HUES64 (cell line): ENCODE measurements at regions not wholly inside any gene's neighbourhood (a gene's known extent, or its start where the extent isn't known, plus 50 kb on each side); places are given as distances from the start of the nearest gene placed in this dataset.

ENCODE experiments used
- H3K27ac ChIP-seq: 2 replicates; pipeline ENCODE4 v1.7.0; 2013; ENCODE audit warnings: low read depth, low read length, inconsistent platforms
- H3K27me3 ChIP-seq: 2 replicates; pipeline ENCODE4 v1.6.1; 2013; ENCODE audit warnings: mild to moderate bottlenecking, low read length; ENCODE audit not compliant: insufficient read depth
- H3K36me3 ChIP-seq: 2 replicates; pipeline ENCODE4 v1.6.1; 2013; ENCODE audit warnings: mild to moderate bottlenecking, low read length; ENCODE audit not compliant: insufficient read depth
- H3K4me1 ChIP-seq: 2 replicates; pipeline ENCODE4 v1.6.1; 2013; ENCODE audit warnings: mild to moderate bottlenecking, low read length, moderate library complexity; ENCODE audit not compliant: insufficient read depth
- H3K4me3 ChIP-seq: 2 replicates; pipeline ENCODE4 v1.5.1; 2013; ENCODE audit warnings: mild to moderate bottlenecking, low read length, moderate library complexity
- H3K9ac ChIP-seq: 2 replicates; pipeline ENCODE4 v1.6.1; 2013; ENCODE audit warnings: mild to moderate bottlenecking, low read depth, low read length
- H3K9me3 ChIP-seq: 2 replicates; pipeline ENCODE4 v1.6.1; 2013; ENCODE audit warnings: low read depth, low read length; ENCODE audit not compliant: insufficient read depth
- WGBS: fragments of 150-250, 120-280 bp; methylation state at CpG from one replicate; pipeline ENCODE4 v1.1.7; 2013; ENCODE audit warnings: missing lambda C conversion rate; 5-methylcytosine and 5-hydroxymethylcytosine counted together

GRCh38 chr2:224261326-224261725 is 140.6 kb downstream of the FAM124B start:
- Histone ChIP-seq H3K4me3 (no peak overlapping the region), H3K9me3 (no peaks in the 10 kb centered on the region), H3K27ac (no peak overlapping the region), H3K9ac (no peak overlapping the region), H3K4me1 (peaks cover 9% of the 10 kb centered on the region), H3K36me3 (no peaks in the 10 kb centered on the region), H3K27me3 (no peaks in the 10 kb centered on the region)
- WGBS: 92% methylated on average over 1 of the region's 1 CpG

- Histone ChIP-seq H3K9me3 (no peaks in the 10 kb centered on the region), H3K27ac (no peak overlapping the region), H3K4me1 (peaks cover 9% of the 10 kb centered on the region), H3K4me3 (no peak overlapping the region), H3K27me3 (no peaks in the 10 kb centered on the region), H3K9ac (no peak overlapping the region), H3K36me3 (no peaks in the 10 kb centered on the region)
- 76% methylated on average over 7 of the region's 7 CpGs for WGBS
Measured at GRCh38 chr2:224260372-224261020, 141.4 kb downstream of the FAM124B start.

GRCh38 chr2:224259831-224260230 is 142.1 kb downstream of the FAM124B start:
- WGBS: 95% methylated on average over 6 of the region's 6 CpGs

GRCh38 chr2:224258059-224258458 is 143.8 kb downstream of the FAM124B start:
- Histone ChIP-seq H3K36me3 (no peaks in the 10 kb centered on the region), H3K4me3 (no peak overlapping the region), H3K4me1 (no peaks in the 10 kb centered on the region), H3K27me3 (no peaks in the 10 kb centered on the region), H3K9me3 (no peaks in the 10 kb centered on the region), H3K9ac (no peak overlapping the region), H3K27ac (no peak overlapping the region)
- 100% methylated on average over 1 of the region's 2 CpGs for WGBS

More at GRCh38 chr2:224259831-224260230, 142.1 kb downstream of the FAM124B start:
- H3K27me3 ChIP-seq: no peaks in the 10 kb centered on the region
- no peaks in the 10 kb centered on the region for H3K9me3 ChIP-seq
- H3K4me3 ChIP-seq: no peak overlapping the region
- H3K4me1 ChIP-seq: peaks cover 9% of the 10 kb centered on the region
- H3K36me3 ChIP-seq: no peaks in the 10 kb centered on the region
- H3K27ac ChIP-seq: no peak overlapping the region
- H3K9ac ChIP-seq: no peak overlapping the region

- H3K9ac ChIP-seq: no peak overlapping the region
- H3K9me3 ChIP-seq: no peaks in the 10 kb centered on the region
- 92% methylated on average over 2 of the region's 2 CpGs for whole genome bisulfite sequencing
- H3K4me1 ChIP-seq: no peaks in the 10 kb centered on the region
- no peaks in the 10 kb centered on the region for H3K36me3 ChIP-seq
- no peaks in the 10 kb centered on the region for H3K27me3 ChIP-seq
- no peak overlapping the region for H3K27ac ChIP-seq
- H3K4me3 ChIP-seq: no peak overlapping the region
Measured at GRCh38 chr2:224257156-224257555, 144.8 kb downstream of the FAM124B start.

GRCh38 chr2:224253464-224253863 is 148.4 kb downstream of the FAM124B start:
- Histone ChIP-seq H3K4me1 (no peaks in the 10 kb centered on the region), H3K27ac (no peak overlapping the region), H3K27me3 (no peaks in the 10 kb centered on the region), H3K4me3 (no peak overlapping the region), H3K36me3 (no peaks in the 10 kb centered on the region), H3K9ac (no peak overlapping the region), H3K9me3 (no peaks in the 10 kb centered on the region)
- 97% methylated on average over 1 of the region's 1 CpG for WGBS

GRCh38 chr2:224252631-224253030 is 149.3 kb downstream of the FAM124B start:
- Histone ChIP-seq H3K4me3 (no peak overlapping the region), H3K4me1 (no peaks in the 10 kb centered on the region), H3K36me3 (no peaks in the 10 kb centered on the region), H3K9ac (no peak overlapping the region), H3K9me3 (no peaks in the 10 kb centered on the region), H3K27me3 (no peaks in the 10 kb centered on the region), H3K27ac (no peak overlapping the region)

GRCh38 chr2:224248944-224249371 is 152.9 kb downstream of the FAM124B start:
- no CpG with 5 or more reads among the region's 1 CpG for WGBS
- Histone ChIP-seq H3K9ac (no peak overlapping the region), H3K9me3 (no peaks in the 10 kb centered on the region), H3K4me3 (no peak overlapping the region), H3K36me3 (no peaks in the 10 kb centered on the region), H3K27ac (no peak overlapping the region), H3K4me1 (no peaks in the 10 kb centered on the region), H3K27me3 (no peaks in the 10 kb centered on the region)

GRCh38 chr2:224242561-224242960 is 159.3 kb downstream of the FAM124B start:
- Histone ChIP-seq H3K27ac (no peak overlapping the region), H3K9ac (no peak overlapping the region), H3K36me3 (no peaks in the 10 kb centered on the region), H3K4me1 (no peaks in the 10 kb centered on the region), H3K9me3 (no peaks in the 10 kb centered on the region), H3K4me3 (no peak overlapping the region), H3K27me3 (no peaks in the 10 kb centered on the region)
- WGBS: 94% methylated on average over 1 of the region's 1 CpG

- no peaks in the 10 kb centered on the region for H3K36me3 ChIP-seq
- no peaks in the 10 kb centered on the region for H3K27me3 ChIP-seq
- H3K4me3 ChIP-seq: no peak overlapping the region
- no peak overlapping the region for H3K27ac ChIP-seq
- no peaks in the 10 kb centered on the region for H3K4me1 ChIP-seq
- H3K9me3 ChIP-seq: no peaks in the 10 kb centered on the region
- 81% methylated on average over 3 of the region's 3 CpGs for WGBS
- H3K9ac ChIP-seq: no peak overlapping the region
Measured at GRCh38 chr2:224241812-224242211, 160.1 kb downstream of the FAM124B start.

- Histone ChIP-seq H3K9me3 (no peaks in the 10 kb centered on the region), H3K4me1 (no peaks in the 10 kb centered on the region), H3K9ac (no peak overlapping the region), H3K4me3 (no peak overlapping the region), H3K36me3 (no peaks in the 10 kb centered on the region), H3K27me3 (no peaks in the 10 kb centered on the region), H3K27ac (no peak overlapping the region)
- 90% methylated on average over 1 of the region's 1 CpG for WGBS
Measured at GRCh38 chr2:224241001-224241400, 160.9 kb downstream of the FAM124B start.
